ENCODE measurements at regions not wholly inside any gene's neighbourhood (a gene's known extent, or its start where the extent isn't known, plus 50 kb on each side); places are given as distances from the start of the nearest gene placed in this dataset.
"Not testable (repeated sequence)": the region's sequence is repeated elsewhere in the genome, so short reads cannot be mapped to it uniquely, and the experiment has no call there.

DNA sequence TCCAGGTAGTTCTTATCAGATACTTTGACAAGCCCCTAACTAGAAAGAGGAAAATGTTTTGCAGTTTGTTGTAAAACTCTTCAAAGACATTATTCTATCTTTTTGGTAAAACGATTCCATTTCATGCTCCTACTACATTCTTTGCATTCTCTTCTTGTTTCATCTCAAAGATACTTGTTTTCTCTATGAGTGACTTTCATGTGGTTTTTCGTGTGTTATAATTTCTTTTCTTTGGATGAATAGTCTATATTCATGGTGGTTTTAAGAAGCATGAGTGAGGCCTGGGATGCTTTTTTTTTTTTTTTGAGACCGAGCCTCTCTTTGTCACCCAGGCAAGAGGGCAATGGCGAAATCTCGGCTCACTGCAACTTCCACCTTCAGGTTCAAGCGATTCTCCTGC, 292.5 kb upstream of the LYZL1 start:
- DNase-seq, result no peak
- Histone ChIP-seq H3K36me3 (replicated peaks in 1 of 2; ENCODE audit: insufficient read depth in 1 of 2, low read depth in 2 of 2) (no peaks in the 10 kb centered on the region), H3K27me3 (no peaks in the 10 kb centered on the region), H3K9me3 (no peaks in the 10 kb centered on the region), H3K27ac (no peak overlapping the region), H3K4me1 (no peaks in the 10 kb centered on the region), H3K4me3 (no peak overlapping the region)
- no peak for ATAC-seq
- 75 to 80% methylated on average over 6 of the region's 6 CpGs for WGBS, 2 donors
- intact Hi-C loops (cut with DNase I), result loop anchor here (10.0 kb wide), 1 partner anchor 322 kb away; the partner anchor contains the start of gene BAMBI
- TF ChIP-seq POLR2A (IDR thresholded peaks at IDR 0.05), result no peak
- TF ChIP-seq, protein P1, sequence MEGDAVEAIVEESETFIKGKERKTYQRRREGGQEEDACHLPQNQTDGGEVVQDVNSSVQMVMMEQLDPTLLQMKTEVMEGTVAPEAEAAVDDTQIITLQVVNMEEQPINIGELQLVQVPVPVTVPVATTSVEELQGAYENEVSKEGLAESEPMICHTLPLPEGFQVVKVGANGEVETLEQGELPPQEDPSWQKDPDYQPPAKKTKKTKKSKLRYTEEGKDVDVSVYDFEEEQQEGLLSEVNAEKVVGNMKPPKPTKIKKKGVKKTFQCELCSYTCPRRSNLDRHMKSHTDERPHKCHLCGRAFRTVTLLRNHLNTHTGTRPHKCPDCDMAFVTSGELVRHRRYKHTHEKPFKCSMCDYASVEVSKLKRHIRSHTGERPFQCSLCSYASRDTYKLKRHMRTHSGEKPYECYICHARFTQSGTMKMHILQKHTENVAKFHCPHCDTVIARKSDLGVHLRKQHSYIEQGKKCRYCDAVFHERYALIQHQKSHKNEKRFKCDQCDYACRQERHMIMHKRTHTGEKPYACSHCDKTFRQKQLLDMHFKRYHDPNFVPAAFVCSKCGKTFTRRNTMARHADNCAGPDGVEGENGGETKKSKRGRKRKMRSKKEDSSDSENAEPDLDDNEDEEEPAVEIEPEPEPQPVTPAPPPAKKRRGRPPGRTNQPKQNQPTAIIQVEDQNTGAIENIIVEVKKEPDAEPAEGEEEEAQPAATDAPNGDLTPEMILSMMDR (IDR thresholded peaks at IDR 0.05), result no peak

DNA sequence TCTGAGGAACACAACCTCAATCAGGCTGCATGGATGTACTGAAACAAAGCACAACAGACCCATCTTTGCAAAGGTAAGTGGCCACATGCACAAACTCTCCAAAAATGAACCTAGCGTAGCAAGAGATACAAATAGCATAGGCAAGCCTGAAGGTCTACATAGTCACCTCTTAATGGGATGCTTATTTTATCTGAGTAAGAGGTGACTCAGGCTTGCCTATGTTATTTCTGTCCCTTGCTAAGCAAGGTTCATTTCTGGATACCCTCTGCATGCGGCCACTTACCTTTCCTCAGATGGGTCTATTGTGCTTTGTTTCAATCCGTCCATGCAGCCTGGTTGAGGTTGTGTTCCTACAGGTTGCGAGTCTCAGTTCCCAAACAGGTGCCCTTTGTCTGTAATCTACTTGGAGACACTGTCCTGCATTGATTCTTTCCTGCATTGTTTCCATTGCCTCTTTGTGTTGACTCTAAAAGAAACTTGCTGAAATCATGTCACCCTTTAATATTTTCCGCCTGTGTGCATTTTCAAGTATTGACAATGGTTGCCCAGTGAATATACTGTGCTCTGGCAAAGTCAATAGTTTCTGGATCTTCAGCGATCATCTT, 291.8 kb upstream of the LYZL1 start:
- H3K4me1 ChIP-seq, result no peaks in the 10 kb centered on the region
- intact Hi-C loops (cut with DNase I), result loop anchor here (10.0 kb wide), 1 partner anchor 322 kb away; the partner anchor contains the start of gene BAMBI
- no peak overlapping the region for H3K27ac ChIP-seq
- WGBS, 2 donors, result 90 to 91% methylated on average over 6 of the region's 6 CpGs
- no peak for ATAC-seq
- no peak for DNase-seq
- no peaks in the 10 kb centered on the region for H3K36me3 ChIP-seq (replicated peaks in 1 of 2; ENCODE audit: insufficient read depth in 1 of 2, low read depth in 2 of 2)
- no peaks in the 10 kb centered on the region for H3K9me3 ChIP-seq
- TF ChIP-seq, protein P1 (IDR thresholded peaks at IDR 0.05), result no peak
- TF ChIP-seq POLR2A (IDR thresholded peaks at IDR 0.05), result no peak
- H3K4me3 ChIP-seq, result no peak overlapping the region
- no peaks in the 10 kb centered on the region for H3K27me3 ChIP-seq

DNA sequence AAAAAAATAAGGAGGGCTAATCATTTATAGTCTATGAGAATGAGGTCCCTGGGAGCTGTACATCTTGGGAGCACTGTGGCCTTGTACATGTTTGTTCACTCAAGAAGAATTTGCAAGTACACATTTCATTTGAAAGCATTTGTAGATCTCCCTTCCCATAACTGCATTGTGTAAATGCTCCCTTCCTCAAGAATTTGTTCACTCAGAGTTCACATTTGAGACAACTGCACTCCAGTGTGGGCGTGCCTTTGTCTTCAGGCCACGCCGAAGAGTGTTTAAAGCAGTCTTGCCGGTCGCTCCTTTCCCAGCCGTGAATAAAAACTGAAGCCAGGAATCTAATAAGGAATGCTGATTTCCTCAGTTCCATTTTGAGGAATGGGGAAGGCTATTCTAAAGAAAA, 291.1 kb upstream of the LYZL1 start:
- Histone ChIP-seq H3K9me3 (no peaks in the 10 kb centered on the region), H3K27me3 (no peaks in the 10 kb centered on the region), H3K4me3 (no peak overlapping the region), H3K4me1 (no peaks in the 10 kb centered on the region), H3K36me3 (replicated peaks in 1 of 2; ENCODE audit: insufficient read depth in 1 of 2, low read depth in 2 of 2) (no peaks in the 10 kb centered on the region), H3K27ac (no peak overlapping the region)
- ATAC-seq (no peak), DNase-seq (no peak)
- no peak for TF ChIP-seq POLR2A (IDR thresholded peaks at IDR 0.05)
- TF ChIP-seq, protein P1 (IDR thresholded peaks at IDR 0.05), result no peak
- WGBS, 2 donors, result 61 to 75% methylated on average over 6 of the region's 6 CpGs
- intact Hi-C loops (cut with DNase I), result loop anchor here (10.0 kb wide), 1 partner anchor 323 kb away; the partner anchor contains the start of gene BAMBI

DNA sequence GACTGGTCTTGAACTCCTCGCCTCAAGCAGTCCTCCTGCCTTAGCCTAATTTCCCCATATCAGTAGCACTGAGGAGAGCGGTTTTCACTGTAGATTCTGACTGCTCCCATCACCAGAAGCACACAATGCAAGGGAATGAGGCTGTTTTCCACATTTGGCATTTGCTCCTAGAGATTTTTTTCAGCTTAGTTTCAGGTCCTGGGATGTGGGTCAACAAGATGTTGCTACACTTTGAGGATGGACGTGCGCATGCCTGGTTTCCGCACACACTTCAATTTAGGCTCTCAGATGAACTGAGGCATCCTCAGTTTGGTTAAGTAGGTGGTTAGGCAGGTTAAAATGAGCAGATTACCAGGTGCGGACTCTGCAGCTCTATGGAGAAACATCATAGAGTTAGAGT, 287.1 kb upstream of the LYZL1 start:
- no peak for DNase-seq
- Histone ChIP-seq H3K4me1 (no peaks in the 10 kb centered on the region), H3K4me3 (no peak overlapping the region), H3K27ac (no peak overlapping the region), H3K9me3 (no peaks in the 10 kb centered on the region), H3K36me3 (replicated peaks in 1 of 2; ENCODE audit: insufficient read depth in 1 of 2, low read depth in 2 of 2) (no peaks in the 10 kb centered on the region), H3K27me3 (no peaks in the 10 kb centered on the region)
- TF ChIP-seq POLR2A (IDR thresholded peaks at IDR 0.05), result no peak
- TF ChIP-seq, protein P1 (IDR thresholded peaks at IDR 0.05), result no peak
- 93% methylated on average over 6 of the region's 6 CpGs for WGBS, 2 donors
- no peak for ATAC-seq
- intact Hi-C loops (cut with DNase I), result no loop called here

DNA sequence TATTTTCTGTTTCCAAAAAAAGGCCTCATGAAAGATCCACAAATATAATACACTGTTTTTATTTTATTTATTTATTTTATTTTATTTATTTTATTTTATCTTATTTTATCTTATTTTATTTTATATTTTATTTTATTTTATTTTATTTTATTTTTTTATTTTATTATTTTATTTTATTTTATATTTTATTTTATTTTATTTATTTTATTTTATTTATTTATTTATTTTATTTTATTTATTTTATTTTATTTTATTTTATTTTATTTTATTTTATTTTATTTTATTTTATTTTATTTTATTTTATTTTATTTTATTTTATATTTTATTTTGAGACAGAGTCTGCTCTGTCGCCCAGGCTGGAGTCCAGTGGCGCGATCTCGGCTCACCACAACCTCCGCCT, 285.9 kb upstream of the LYZL1 start:
- H3K4me3 ChIP-seq; H3K9me3 ChIP-seq; H3K27ac ChIP-seq; H3K36me3 ChIP-seq (replicated peaks in 1 of 2; ENCODE audit: insufficient read depth in 1 of 2, low read depth in 2 of 2); H3K27me3 ChIP-seq; H3K4me1 ChIP-seq; DNase-seq; intact Hi-C loops (cut with DNase I); ATAC-seq: not testable (repeated sequence)
- WGBS, 2 donors, result 90 to 98% methylated on average over 5 of the region's 5 CpGs
